Trophoblast cell (in vitro differentiated cells and primary cell): ENCODE measurements at regions not wholly inside any gene's neighbourhood (a gene's known extent, or its start where the extent isn't known, plus 50 kb on each side); places are given as distances from the start of the nearest gene placed in this dataset.
"Not testable (repeated sequence)": the region's sequence is repeated elsewhere in the genome, so short reads cannot be mapped to it uniquely, and the experiment has no call there.

Experiments used
- DNase-seq, 2 donors: peaks; one replicate each; pipeline ENCODE4 v3.0.0-alpha.2; 2016
- H2AFZ ChIP-seq: 2 replicates; pipeline ENCODE4 v1.6.1; 2013; ENCODE audit warnings: low read length, moderate library complexity, mild to moderate bottlenecking; ENCODE audit not compliant: insufficient read depth, poor library complexity
- H2AK5ac ChIP-seq: 2 replicates; pipeline ENCODE4 v1.6.1; 2013; ENCODE audit warnings: mild to moderate bottlenecking, low read length
- H2BK120ac ChIP-seq: 2 replicates; pipeline ENCODE4 v1.6.1; 2013; ENCODE audit warnings: low read length, mild to moderate bottlenecking, moderate library complexity; ENCODE audit not compliant: insufficient read depth, poor library complexity
- H2BK12ac ChIP-seq: 2 replicates; pipeline ENCODE4 v1.6.1; 2013; ENCODE audit warnings: mild to moderate bottlenecking, low read length, moderate library complexity
- H2BK5ac ChIP-seq: 2 replicates; pipeline ENCODE4 v1.6.1; 2013; ENCODE audit warnings: low read length, low read depth, moderate library complexity, mild to moderate bottlenecking; ENCODE audit not compliant: poor library complexity
- H3K14ac ChIP-seq: 2 replicates; pipeline ENCODE4 v1.6.1; 2013; ENCODE audit warnings: mild to moderate bottlenecking, low read length
- H3K18ac ChIP-seq: 2 replicates; pipeline ENCODE4 v1.6.1; 2013; ENCODE audit warnings: mild to moderate bottlenecking, low read length
- H3K23ac ChIP-seq: 2 replicates; pipeline ENCODE4 v1.6.1; 2013; ENCODE audit warnings: low read length
- H3K27ac ChIP-seq: 2 replicates; pipeline ENCODE4 v1.5.1; 2013; ENCODE audit warnings: low read depth, mild to moderate bottlenecking, inconsistent platforms, low read length, moderate library complexity
- H3K27me3 ChIP-seq: 2 replicates; pipeline ENCODE4 v1.6.1; 2013; ENCODE audit warnings: inconsistent platforms, mild to moderate bottlenecking, low read length, moderate library complexity; ENCODE audit not compliant: insufficient read depth
- H3K36me3 ChIP-seq, 2 experiments: 1 replicate in 1 of 2; 2 replicates in 1 of 2; pipeline ENCODE4 v1.6.1; 2013; ENCODE audit warnings: low read length in 2 of 2, mild to moderate bottlenecking in 2 of 2, moderate library complexity in 1 of 2; ENCODE audit not compliant: insufficient read depth in 2 of 2, control insufficient read depth in 1 of 2
- H3K4ac ChIP-seq: 2 replicates; pipeline ENCODE4 v1.6.1; 2013; ENCODE audit warnings: low read depth, mild to moderate bottlenecking, low read length, moderate library complexity
- H3K4me1 ChIP-seq, 2 experiments: 1 replicate in 1 of 2; 2 replicates in 1 of 2; pipeline ENCODE4 v1.6.1; 2013; ENCODE audit warnings: low read length in 2 of 2, mild to moderate bottlenecking in 2 of 2, moderate library complexity in 1 of 2; ENCODE audit not compliant: insufficient read depth in 2 of 2, control insufficient read depth in 1 of 2
- H3K4me2 ChIP-seq: 2 replicates; pipeline ENCODE4 v1.6.1; 2013; ENCODE audit warnings: inconsistent platforms, mild to moderate bottlenecking, low read length, moderate library complexity
- H3K4me3 ChIP-seq: 2 replicates; pipeline ENCODE4 v1.5.1; 2013; ENCODE audit warnings: mild to moderate bottlenecking, low read depth, low read length, inconsistent platforms
- H3K79me1 ChIP-seq: one replicate; pipeline ENCODE4 v1.6.1; 2013; ENCODE audit warnings: low read length
- H3K79me2 ChIP-seq: 2 replicates; pipeline ENCODE4 v1.6.1; 2013; ENCODE audit warnings: low read length, mild to moderate bottlenecking; ENCODE audit not compliant: control insufficient read depth, insufficient read depth, poor library complexity
- H3K9ac ChIP-seq: 2 replicates; pipeline ENCODE4 v1.6.1; 2013; ENCODE audit warnings: mild to moderate bottlenecking, low read length
- H3K9me3 ChIP-seq: 2 replicates; pipeline ENCODE4 v1.6.1; 2013; ENCODE audit warnings: low read depth, mild to moderate bottlenecking, control low read depth, inconsistent platforms, low read length; ENCODE audit not compliant: insufficient read depth
- H4K12ac ChIP-seq: 2 replicates; pipeline ENCODE4 v1.6.1; 2013; ENCODE audit warnings: low read depth, mild to moderate bottlenecking, low read length, moderate library complexity
- H4K8ac ChIP-seq: 2 replicates; pipeline ENCODE4 v1.6.1; 2013; ENCODE audit warnings: low read depth, mild to moderate bottlenecking, low read length, moderate library complexity
- H4K91ac ChIP-seq: one replicate; pipeline ENCODE4 v1.6.1; 2013; ENCODE audit warnings: low read depth, mild to moderate bottlenecking, low read length, moderate library complexity
- WGBS: extraction: QIAGEN DNeasy Blood & Tissue Kit; methylation state at CpG from one replicate; pipeline ENCODE4 v1.1.7; 2013; ENCODE audit warnings: missing lambda C conversion rate; ENCODE audit not compliant: insufficient read length, insufficient coverage; ENCODE audit errors: extremely low coverage; 5-methylcytosine and 5-hydroxymethylcytosine counted together

- H4K12ac ChIP-seq, H3K9me3 ChIP-seq, H3K4me3 ChIP-seq, H2AK5ac ChIP-seq, H4K8ac ChIP-seq, H2BK120ac ChIP-seq, H3K79me2 ChIP-seq, H3K4ac ChIP-seq, H3K14ac ChIP-seq, H2BK5ac ChIP-seq, H2AFZ ChIP-seq, H3K36me3 ChIP-seq, H3K18ac ChIP-seq, H3K79me1 ChIP-seq, H4K91ac ChIP-seq, H3K4me2 ChIP-seq, H3K9ac ChIP-seq, H3K27ac ChIP-seq, H2BK12ac ChIP-seq, H3K4me1 ChIP-seq, DNase-seq, H3K27me3 ChIP-seq, H3K23ac ChIP-seq: not testable (repeated sequence)
- WGBS: no CpG with 5 or more reads among the region's 2 CpGs
Measured at GRCh38 chr9:68593760-68594159, 53.1 kb upstream of the TMEM252 start.

DNA sequence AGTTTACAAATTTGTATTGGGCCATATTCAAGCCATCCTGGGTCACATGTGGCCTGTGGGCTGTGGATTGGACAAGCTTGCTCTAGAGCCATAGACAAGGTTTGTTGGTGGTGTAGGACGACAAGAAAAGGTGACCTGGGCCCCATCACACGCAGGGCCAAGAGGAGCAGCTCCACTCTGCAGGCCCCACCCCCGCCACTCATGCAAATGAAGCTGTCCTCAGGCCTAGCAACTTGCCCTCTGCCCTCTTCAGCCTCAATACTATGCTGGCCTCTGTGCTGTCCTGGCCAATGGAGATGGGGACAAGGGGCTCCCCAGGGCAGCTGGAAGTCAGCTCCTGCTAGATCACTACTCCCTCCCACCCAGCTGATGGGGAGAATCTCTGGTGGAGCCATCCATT lies 55.2 kb upstream of the TMEM252 start:
- Histone ChIP-seq H3K4me3 (no peak overlapping the region), H3K4me1 (no peaks in the 10 kb centered on the region), H3K23ac (no peak overlapping the region), H3K27me3 (no peaks in the 10 kb centered on the region), H3K14ac (no peak overlapping the region), H4K8ac (no peak overlapping the region), H3K4me2 (no peak overlapping the region), H2BK120ac (no peak overlapping the region), H4K12ac (no peak overlapping the region), H3K27ac (no peak overlapping the region), H3K4ac (no peak overlapping the region), H3K18ac (no peak overlapping the region), H2BK12ac (no peak overlapping the region), H3K79me1 (no peaks in the 10 kb centered on the region), H3K9me3 (no peaks in the 10 kb centered on the region), H2BK5ac (no peak overlapping the region), H3K79me2 (no peaks in the 10 kb centered on the region), H3K36me3 (no peaks in the 10 kb centered on the region), H4K91ac (no peak overlapping the region), H3K9ac (no peak overlapping the region), H2AFZ (no peak overlapping the region), H2AK5ac (no peak overlapping the region)
- WGBS: no CpG with 5 or more reads among the region's 3 CpGs
- DNase-seq: no peak

DNA sequence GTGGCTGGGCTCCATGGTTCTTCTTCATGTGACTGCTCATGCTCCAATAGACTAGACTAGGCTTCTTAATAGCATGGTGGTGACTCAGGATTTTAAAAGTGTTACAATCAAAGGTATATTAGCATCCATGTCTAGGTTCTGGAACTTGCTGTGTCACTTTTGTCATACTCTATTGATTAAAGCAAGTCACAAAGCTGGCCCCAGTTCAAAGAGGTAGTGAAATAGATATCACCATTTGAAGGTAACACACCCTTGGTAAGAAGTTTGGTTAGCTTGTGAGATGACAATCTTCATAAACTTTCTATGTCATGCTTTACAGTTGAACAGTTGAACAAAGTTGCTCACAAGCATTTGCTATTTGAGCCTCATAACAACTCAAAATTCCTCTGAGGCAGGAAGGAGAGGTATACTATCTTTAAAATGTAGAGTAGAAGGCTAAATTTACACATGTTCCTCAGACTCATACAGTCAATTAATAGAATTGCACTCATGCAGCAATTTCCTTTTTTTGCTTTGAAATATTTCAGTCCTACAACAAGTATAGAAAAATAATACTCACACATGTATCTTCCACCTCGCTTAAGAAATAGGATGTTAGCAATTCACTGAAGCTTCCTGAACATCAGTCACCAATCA lies 56.8 kb upstream of the TMEM252 start:
- H3K36me3 ChIP-seq: no peaks in the 10 kb centered on the region
- no peak overlapping the region for H3K4me2 ChIP-seq
- no CpG with 5 or more reads among the region's 1 CpG for WGBS
- no peaks in the 10 kb centered on the region for H3K4me1 ChIP-seq
- no peak overlapping the region for H3K23ac ChIP-seq
- no peaks in the 10 kb centered on the region for H3K9me3 ChIP-seq
- no peaks in the 10 kb centered on the region for H3K27me3 ChIP-seq
- H3K14ac ChIP-seq: no peak overlapping the region
- H3K4me3 ChIP-seq: no peak overlapping the region
- H4K8ac ChIP-seq: no peak overlapping the region
- H3K79me2 ChIP-seq: no peaks in the 10 kb centered on the region
- H2BK120ac ChIP-seq: no peak overlapping the region
- H3K79me1 ChIP-seq: no peaks in the 10 kb centered on the region
- H2BK12ac ChIP-seq: no peak overlapping the region
- DNase-seq: no peak
- H3K4ac ChIP-seq: no peak overlapping the region
- no peak overlapping the region for H2AK5ac ChIP-seq
- H3K9ac ChIP-seq: no peak overlapping the region
- no peak overlapping the region for H2BK5ac ChIP-seq
- H3K18ac ChIP-seq: no peak overlapping the region
- H4K12ac ChIP-seq: no peak overlapping the region
- H3K27ac ChIP-seq: no peak overlapping the region
- no peak overlapping the region for H2AFZ ChIP-seq
- no peak overlapping the region for H4K91ac ChIP-seq

GRCh38 chr9:68599826-68600225 lies 59.1 kb upstream of the TMEM252 start:
- no peak overlapping the region for H3K9ac ChIP-seq
- no peak overlapping the region for H2BK12ac ChIP-seq
- H3K14ac ChIP-seq: no peak overlapping the region
- H3K23ac ChIP-seq: no peak overlapping the region
- no peak overlapping the region for H3K27ac ChIP-seq
- H3K4ac ChIP-seq: no peak overlapping the region
- H2BK120ac ChIP-seq: no peak overlapping the region
- no peaks in the 10 kb centered on the region for H3K4me1 ChIP-seq
- H3K9me3 ChIP-seq: no peaks in the 10 kb centered on the region
- no peak overlapping the region for H2AFZ ChIP-seq
- no peak overlapping the region for H2BK5ac ChIP-seq
- H3K18ac ChIP-seq: no peak overlapping the region
- no peaks in the 10 kb centered on the region for H3K36me3 ChIP-seq
- H3K79me1 ChIP-seq: no peaks in the 10 kb centered on the region
- no peak for DNase-seq
- no peaks in the 10 kb centered on the region for H3K79me2 ChIP-seq
- no peak overlapping the region for H4K8ac ChIP-seq
- WGBS: no CpG with 5 or more reads among the region's 2 CpGs
- H3K4me3 ChIP-seq: no peak overlapping the region
- no peak overlapping the region for H2AK5ac ChIP-seq
- no peak overlapping the region for H3K4me2 ChIP-seq
- H3K27me3 ChIP-seq: no peaks in the 10 kb centered on the region
- no peak overlapping the region for H4K12ac ChIP-seq
- no peak overlapping the region for H4K91ac ChIP-seq
